ENCODE measurements at regions not wholly inside any gene's neighbourhood (a gene's known extent, or its start where the extent isn't known, plus 50 kb on each side); places are given as distances from the start of the nearest gene placed in this dataset.

- Histone ChIP-seq H2BK15ac (ENCODE audit: low read depth, low read length) (no peak overlapping the region), H4K5ac (ENCODE audit: insufficient read length, low read depth, low read length) (no peak overlapping the region), H3K18ac (ENCODE audit: insufficient read length, low read depth, low read length) (no peak overlapping the region), H4K20me1 (ENCODE audit: control insufficient read depth, insufficient read depth, insufficient read length) (no peaks in the 10 kb centered on the region), H3K14ac (ENCODE audit: insufficient read depth, low read length) (no peak overlapping the region), H3K4me2 (ENCODE audit: insufficient read depth, insufficient read length, low read length) (no peak overlapping the region), H3K9me3 (ENCODE audit: control insufficient read depth, low read depth, low read length) (no peaks in the 10 kb centered on the region), H3K56ac (ENCODE audit: insufficient read length, low read depth, low read length) (no peak overlapping the region), H4K91ac (ENCODE audit: insufficient read length, low read depth, low read length) (no peak overlapping the region), H3K9ac (ENCODE audit: extremely low read depth, insufficient read length, low read length) (no peak overlapping the region), H2BK5ac (ENCODE audit: insufficient read length, low read length) (no peak overlapping the region), H3K27me3 (ENCODE audit: insufficient read depth, low read length) (no peaks in the 10 kb centered on the region), H3K4ac (ENCODE audit: low read depth, low read length) (no peak overlapping the region), H3K79me2 (ENCODE audit: insufficient read depth, low read length) (no peaks in the 10 kb centered on the region), H3K27ac (ENCODE audit: insufficient read length, low read depth, low read length) (no peak overlapping the region), H2BK20ac (ENCODE audit: low read depth, low read length, poor library complexity, severe bottlenecking) (no peak overlapping the region), H3K23ac (ENCODE audit: insufficient read length, low read depth, low read length) (no peak overlapping the region), H3K79me1 (ENCODE audit: insufficient read depth, low read depth, low read length, poor library complexity, severe bottlenecking) (no peaks in the 10 kb centered on the region), H3K23me2 (ENCODE audit: insufficient read length, low read depth, low read length, poor library complexity, severe bottlenecking) (no peaks in the 10 kb centered on the region), H3T11ph (ENCODE audit: low read length) (no peak overlapping the region), H3K4me1 (ENCODE audit: insufficient read depth, low read length) (no peaks in the 10 kb centered on the region), H4K8ac (replicated peaks; ENCODE audit: insufficient read length, low read depth, low read length) (no peak overlapping the region), H2AFZ (ENCODE audit: low read length) (no peak overlapping the region), H2BK120ac (ENCODE audit: low read depth, low read length, poor library complexity, severe bottlenecking) (no peak overlapping the region), H2AK5ac (ENCODE audit: insufficient read length, low read length) (no peak overlapping the region), H2BK12ac (ENCODE audit: insufficient read length, low read depth, low read length) (no peak overlapping the region)
- H3K4me3 Mint-ChIP-seq, result no peak overlapping the region
- H3K4me1 Mint-ChIP-seq, result peaks cover 3 to 4% of the 10 kb centered on the region in 2 experiments; a peak in 1 of 4 replicates
- peaks cover 11 to 15% of the 10 kb centered on the region in 2 experiments for H3K9me3 Mint-ChIP-seq
- TF ChIP-seq CTCF (conservative IDR thresholded peaks at IDR 0.05), result no peak
- WGBS (ENCODE audit: extremely low coverage, insufficient read length, low lambda C conversion rate), result no CpG with 5 or more reads among the region's 2 CpGs
- H3K27ac Mint-ChIP-seq, result no peak overlapping the region
- no peaks in the 10 kb centered on the region; the same call in 1 of the 2 replicates for H3K27me3 Mint-ChIP-seq (ENCODE audit: low read depth)
- peaks cover 5 to 23% (median 8%) of the 10 kb centered on the region in 3 experiments for H3K36me3 Mint-ChIP-seq (ENCODE audit: insufficient read depth in 1 of 3, low read depth in 3 of 3)
- DNase-seq, result no peak
These were observed 55.1 kb upstream of the RAPGEF4 start for GRCh38 chr2:172680436-172681068.

Data from H9 (cell line).